Adrenal gland (tissue), 5 donors: ENCODE measurements at regions not wholly inside any gene's neighbourhood (a gene's known extent, or its start where the extent isn't known, plus 50 kb on each side); places are given as distances from the start of the nearest gene placed in this dataset.

ENCODE experiments used
- POLR2A ChIP-seq, 2 donors: fragments of 450-650 bp; IDR thresholded peaks; one replicate each; pipeline ENCODE4 v1.6.1; 2017; ENCODE audit warnings: antibody characterized with exemption in 2 of 2, mild to moderate bottlenecking in 2 of 2, moderate library complexity in 1 of 2
- TF ChIP-seq, protein P1 (sequence below), 6 experiments: fragments of 450-650 bp in 4 of 6; fragments of 200-600 bp in 2 of 6; sonication (generic) in 1 of 6; IDR thresholded peaks; 1 replicate in 5 of 6; 2 replicates in 1 of 6; pipeline versions ENCODE4 v1.5.1 to v1.8.0; 2016 to 2021; ENCODE audit warnings: antibody characterized with exemption in 6 of 6, mild to moderate bottlenecking in 2 of 6, moderate library complexity in 1 of 6
- donor health status: DM: no; HTN: no; CAD: no.

DNA sequence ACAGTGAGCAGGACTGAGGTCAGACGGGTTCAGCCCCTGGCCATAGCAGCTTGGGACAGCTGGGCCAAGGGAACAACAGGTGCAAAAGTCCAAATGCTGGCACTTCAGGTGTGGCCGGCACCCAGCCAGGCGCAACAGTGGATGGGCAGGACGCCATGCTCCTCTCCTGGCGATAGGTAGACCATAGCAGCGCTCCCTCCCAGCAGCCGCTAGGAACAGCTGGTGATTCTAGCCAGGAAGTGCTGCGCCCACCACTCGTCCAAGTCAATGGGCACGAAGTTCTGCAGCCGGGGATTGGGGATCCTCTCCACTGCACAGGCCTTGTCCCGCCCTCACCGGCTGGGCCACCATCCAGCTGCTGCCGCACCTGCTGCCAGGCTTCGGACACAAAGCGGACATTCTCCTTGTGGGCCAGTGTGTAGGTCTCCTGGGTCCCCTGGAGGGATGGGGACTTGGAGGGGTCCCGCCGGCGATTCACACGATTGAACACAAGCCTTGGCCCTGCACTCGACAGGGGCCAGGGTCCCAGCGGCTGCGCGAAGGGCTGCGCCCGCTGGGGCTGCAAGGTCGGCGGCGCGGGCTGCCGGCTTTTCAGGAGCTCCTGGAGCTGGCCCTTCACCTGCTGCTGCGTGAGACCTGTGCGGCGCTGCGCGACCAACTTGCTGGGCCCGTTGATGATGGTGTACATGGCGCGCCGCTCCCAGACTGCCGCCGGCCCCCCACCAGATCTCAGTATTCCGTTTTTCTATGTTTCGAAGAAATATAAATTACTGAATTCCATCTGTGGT is 227.5 kb upstream of the STK26 start:
- TF ChIP-seq, protein P1, sequence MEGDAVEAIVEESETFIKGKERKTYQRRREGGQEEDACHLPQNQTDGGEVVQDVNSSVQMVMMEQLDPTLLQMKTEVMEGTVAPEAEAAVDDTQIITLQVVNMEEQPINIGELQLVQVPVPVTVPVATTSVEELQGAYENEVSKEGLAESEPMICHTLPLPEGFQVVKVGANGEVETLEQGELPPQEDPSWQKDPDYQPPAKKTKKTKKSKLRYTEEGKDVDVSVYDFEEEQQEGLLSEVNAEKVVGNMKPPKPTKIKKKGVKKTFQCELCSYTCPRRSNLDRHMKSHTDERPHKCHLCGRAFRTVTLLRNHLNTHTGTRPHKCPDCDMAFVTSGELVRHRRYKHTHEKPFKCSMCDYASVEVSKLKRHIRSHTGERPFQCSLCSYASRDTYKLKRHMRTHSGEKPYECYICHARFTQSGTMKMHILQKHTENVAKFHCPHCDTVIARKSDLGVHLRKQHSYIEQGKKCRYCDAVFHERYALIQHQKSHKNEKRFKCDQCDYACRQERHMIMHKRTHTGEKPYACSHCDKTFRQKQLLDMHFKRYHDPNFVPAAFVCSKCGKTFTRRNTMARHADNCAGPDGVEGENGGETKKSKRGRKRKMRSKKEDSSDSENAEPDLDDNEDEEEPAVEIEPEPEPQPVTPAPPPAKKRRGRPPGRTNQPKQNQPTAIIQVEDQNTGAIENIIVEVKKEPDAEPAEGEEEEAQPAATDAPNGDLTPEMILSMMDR (IDR thresholded peaks at IDR 0.05) = no peak
- TF ChIP-seq POLR2A (IDR thresholded peaks at IDR 0.05) = no peak
